Panc1 (cell line): ENCODE measurements at regions not wholly inside any gene's neighbourhood (a gene's known extent, or its start where the extent isn't known, plus 50 kb on each side); places are given as distances from the start of the nearest gene placed in this dataset.

Experiments used
- CTCF ChIP-seq: fragments of 450-650 bp; IDR thresholded peaks from 2 replicates; pipeline ENCODE4 v1.5.1; 2017; ENCODE audit warnings: mild to moderate bottlenecking
- POLR2AphosphoS5 ChIP-seq: IDR thresholded peaks from 2 replicates; pipeline ENCODE4 v1.6.1; 2012; ENCODE audit warnings: mild to moderate bottlenecking, low read depth, low read length, moderate library complexity
- SIN3A ChIP-seq: IDR thresholded peaks from 2 replicates; pipeline ENCODE4 v1.6.1; 2012; ENCODE audit warnings: low read depth, mild to moderate bottlenecking, low read length, moderate library complexity, borderline replicate concordance; ENCODE audit not compliant: insufficient read depth
- TCF7L2 ChIP-seq: IDR thresholded peaks from 2 replicates; pipeline ENCODE4 v1.6.1; 2011; ENCODE audit warnings: mild to moderate bottlenecking, low read depth, low read length, inconsistent platforms
- TF ChIP-seq, protein P1 (sequence below), 2 experiments: IDR thresholded peaks; 2 replicates each; pipeline ENCODE4 v1.6.1; 2011 to 2012; ENCODE audit warnings: low read depth in 2 of 2, control low read depth in 1 of 2, low read length in 1 of 2, mild to moderate bottlenecking in 1 of 2, moderate library complexity in 1 of 2; ENCODE audit not compliant: insufficient read depth in 1 of 2

GRCh38 chr5:71961786-71962185 is 145.5 kb upstream of the MAP1B start:
- TF ChIP-seq CTCF, result no peak
- no peak for TF ChIP-seq POLR2AphosphoS5
- TF ChIP-seq SIN3A, result no peak
- TF ChIP-seq, protein P1, sequence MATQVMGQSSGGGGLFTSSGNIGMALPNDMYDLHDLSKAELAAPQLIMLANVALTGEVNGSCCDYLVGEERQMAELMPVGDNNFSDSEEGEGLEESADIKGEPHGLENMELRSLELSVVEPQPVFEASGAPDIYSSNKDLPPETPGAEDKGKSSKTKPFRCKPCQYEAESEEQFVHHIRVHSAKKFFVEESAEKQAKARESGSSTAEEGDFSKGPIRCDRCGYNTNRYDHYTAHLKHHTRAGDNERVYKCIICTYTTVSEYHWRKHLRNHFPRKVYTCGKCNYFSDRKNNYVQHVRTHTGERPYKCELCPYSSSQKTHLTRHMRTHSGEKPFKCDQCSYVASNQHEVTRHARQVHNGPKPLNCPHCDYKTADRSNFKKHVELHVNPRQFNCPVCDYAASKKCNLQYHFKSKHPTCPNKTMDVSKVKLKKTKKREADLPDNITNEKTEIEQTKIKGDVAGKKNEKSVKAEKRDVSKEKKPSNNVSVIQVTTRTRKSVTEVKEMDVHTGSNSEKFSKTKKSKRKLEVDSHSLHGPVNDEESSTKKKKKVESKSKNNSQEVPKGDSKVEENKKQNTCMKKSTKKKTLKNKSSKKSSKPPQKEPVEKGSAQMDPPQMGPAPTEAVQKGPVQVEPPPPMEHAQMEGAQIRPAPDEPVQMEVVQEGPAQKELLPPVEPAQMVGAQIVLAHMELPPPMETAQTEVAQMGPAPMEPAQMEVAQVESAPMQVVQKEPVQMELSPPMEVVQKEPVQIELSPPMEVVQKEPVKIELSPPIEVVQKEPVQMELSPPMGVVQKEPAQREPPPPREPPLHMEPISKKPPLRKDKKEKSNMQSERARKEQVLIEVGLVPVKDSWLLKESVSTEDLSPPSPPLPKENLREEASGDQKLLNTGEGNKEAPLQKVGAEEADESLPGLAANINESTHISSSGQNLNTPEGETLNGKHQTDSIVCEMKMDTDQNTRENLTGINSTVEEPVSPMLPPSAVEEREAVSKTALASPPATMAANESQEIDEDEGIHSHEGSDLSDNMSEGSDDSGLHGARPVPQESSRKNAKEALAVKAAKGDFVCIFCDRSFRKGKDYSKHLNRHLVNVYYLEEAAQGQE (IDR thresholded peaks at IDR 0.05; ENCODE audit: insufficient read depth in 1 of 2, low read depth in 2 of 2, low read length in 1 of 2), result no peak
- TF ChIP-seq TCF7L2, result no peak
